ENCODE measurements at regions not wholly inside any gene's neighbourhood (a gene's known extent, or its start where the extent isn't known, plus 50 kb on each side); places are given as distances from the start of the nearest gene placed in this dataset.

GRCh38 chr3:194806991-194807630, 121.4 kb downstream of the FAM43A start:
- no peak for DNase-seq

DNA sequence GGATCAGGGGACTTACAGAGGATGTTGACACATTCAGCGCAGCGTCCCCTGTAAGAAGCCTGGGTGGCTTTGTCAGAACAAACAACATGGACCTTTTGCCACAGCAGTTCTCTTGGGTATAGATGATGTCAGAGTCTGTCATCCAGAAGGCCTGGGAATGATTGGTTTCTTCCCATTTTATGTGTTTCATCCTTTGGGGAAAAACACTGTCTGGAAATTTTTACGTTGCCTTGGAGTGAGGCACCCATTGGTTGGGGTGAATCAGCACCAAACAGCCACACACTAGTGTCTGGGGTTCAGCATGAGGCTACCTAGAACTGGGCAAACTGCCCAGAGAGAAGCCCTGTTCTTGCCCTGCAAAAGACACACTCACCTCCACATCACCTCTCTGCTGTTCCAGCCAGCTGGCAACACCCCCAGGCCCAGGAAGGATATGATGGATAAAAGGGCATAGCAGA, 123.0 kb downstream of the FAM43A start:
- no peak for DNase-seq

GRCh38 chr3:194809382-194809781, 123.7 kb downstream of the FAM43A start:
- no peak for DNase-seq

DNA sequence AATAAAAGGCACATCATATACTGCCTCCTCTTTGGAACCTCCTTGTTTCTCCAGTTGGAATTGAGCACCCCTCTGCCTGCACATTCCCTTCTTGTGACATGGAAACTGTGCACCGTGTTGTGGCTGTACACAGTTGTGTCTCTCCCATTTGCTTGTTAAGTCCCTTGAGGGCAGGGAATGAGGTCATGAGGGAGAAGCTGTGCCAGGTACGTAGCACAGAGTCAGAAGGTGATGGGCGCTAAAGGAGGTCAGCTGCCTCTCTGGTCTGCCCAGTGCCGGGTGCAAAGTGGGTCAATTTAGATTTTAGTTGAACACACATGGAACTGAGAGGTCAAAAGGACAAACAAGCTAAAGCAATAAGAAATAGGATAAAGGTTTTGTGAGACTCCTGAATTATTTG, 124.4 kb downstream of the FAM43A start:
- no peak for DNase-seq

DNA sequence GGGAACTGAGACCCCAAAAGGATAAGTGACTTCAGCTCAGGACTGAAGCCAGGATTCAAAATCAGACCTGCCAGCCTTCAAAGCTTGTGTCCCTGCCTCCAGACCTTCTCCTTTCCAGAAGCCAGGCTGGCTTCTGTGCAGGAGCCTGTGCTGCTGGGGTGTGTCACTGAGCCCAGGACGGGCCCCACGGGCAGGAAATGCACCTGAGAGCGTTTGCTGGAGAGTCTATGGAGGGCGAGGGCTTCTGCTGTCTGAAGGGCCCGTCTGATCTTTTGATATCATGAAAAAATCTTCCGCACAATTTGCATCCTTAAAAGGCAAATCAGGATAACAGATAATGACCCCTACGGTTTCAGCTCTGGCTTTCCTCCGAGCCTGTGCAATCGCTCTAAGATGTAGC, 125.4 kb downstream of the FAM43A start:
- DNase-seq = no peak

GRCh38 chr3:194812176-194812575, 126.5 kb downstream of the FAM43A start:
- DNase-seq = no peak

DNA sequence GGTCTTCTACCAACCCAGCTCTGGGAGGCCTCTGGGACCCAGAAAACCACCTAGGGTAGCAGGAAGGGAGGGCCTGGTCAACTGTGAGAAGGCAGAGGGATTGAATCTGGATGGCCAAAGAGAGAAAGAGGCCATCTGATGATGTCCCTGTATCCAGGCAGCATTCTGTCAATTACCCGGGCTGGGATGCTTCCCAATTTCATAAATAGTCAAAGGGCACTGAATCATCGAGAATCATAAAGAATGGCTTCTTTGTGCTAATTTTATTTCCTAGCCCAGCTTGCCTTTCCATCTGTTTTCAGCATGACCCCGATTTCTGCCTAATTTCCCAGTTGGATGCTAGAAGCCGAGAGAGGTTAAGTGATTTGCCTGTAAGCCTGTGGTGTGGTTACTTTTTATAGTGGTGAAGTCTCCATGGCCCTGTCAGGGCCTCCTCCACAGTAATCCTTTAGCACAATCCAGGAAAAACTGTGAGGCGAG, 129.2 kb downstream of the FAM43A start:
- no peak for DNase-seq

DNA sequence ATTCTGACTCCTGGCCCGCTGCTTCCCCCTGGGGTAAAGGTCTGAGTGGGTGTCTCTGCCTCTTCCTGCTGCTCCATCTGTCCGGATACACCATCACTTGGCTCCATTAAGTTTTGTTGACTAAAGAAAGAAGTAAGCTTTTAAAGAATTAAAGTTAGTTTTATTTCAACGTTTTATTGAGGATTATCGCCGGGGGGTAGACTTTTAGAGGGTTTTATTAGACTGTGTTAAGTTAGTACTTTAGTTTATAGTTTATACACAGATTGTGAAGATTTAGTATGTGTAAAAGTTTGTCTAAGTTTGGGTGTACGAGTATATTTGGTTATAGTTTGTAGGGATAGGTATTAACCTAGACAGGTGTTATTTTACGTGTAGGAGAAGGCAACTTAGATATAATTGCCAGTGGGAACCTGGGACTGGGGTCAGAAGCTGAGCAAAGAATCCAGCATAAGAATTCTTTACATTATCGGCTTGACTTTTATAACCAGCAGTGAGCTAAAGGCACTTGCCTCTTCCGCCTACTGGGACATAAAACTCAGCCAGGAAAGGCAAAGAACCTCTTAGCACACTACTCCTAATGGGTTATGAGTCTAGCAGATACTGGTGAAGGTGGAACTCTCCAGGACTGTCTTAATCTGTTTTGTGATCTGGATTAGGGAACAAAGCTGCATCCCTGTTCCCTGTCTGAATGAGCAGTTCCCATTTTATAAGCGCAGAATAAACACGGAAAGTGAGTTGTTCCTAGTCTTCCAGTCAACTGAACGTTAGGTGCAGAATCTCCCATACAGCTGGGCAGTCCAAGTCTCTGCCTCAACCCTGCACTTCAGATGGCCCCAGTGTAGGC, 131.3 kb downstream of the FAM43A start:
- no peak for DNase-seq

GRCh38 chr3:194817592-194817930, 131.9 kb downstream of the FAM43A start:
- no peak for DNase-seq

GRCh38 chr3:194817936-194818335, 132.3 kb downstream of the FAM43A start:
- DNase-seq = no peak

DNA sequence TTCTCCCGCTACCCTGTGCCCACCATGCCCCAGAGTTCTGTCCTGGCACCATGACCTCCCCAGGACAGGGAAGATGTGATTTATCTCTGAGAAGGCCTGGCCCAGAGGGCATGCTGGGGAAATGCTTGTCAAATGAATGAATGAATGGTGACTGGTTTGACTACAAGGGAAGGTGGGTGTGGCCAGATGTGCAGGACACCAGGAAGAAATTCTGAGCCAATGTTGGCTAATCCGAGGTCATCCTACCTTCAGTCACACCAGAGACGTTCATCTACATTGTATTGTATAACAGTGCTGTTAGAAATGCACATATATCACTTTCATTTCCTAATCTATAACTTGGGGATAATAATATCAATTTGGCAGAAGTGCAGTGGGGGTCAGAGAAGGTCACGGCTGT, 138.4 kb downstream of the FAM43A start:
- DNase-seq = no peak

DNA sequence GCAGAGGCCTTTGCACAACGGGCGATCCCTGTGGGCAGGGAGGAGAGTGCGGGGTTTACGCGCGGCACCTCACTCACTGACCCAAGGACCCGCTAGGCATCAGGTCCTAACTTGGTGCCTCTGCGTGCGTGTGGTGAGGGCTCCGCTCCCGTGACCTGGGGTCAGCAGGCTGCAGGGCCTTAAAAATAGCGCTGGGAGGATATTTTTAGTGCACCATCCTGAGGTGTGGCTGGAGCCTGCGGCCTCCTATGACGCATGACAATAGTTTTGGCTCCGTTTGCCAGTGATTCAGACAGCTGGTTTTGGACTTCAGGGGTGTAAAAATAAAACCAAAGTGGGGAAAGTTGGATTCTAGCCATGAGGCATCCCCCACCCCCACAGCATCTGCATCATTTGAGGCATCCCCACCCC, 139.0 kb downstream of the FAM43A start:
- no peak for DNase-seq

DNA sequence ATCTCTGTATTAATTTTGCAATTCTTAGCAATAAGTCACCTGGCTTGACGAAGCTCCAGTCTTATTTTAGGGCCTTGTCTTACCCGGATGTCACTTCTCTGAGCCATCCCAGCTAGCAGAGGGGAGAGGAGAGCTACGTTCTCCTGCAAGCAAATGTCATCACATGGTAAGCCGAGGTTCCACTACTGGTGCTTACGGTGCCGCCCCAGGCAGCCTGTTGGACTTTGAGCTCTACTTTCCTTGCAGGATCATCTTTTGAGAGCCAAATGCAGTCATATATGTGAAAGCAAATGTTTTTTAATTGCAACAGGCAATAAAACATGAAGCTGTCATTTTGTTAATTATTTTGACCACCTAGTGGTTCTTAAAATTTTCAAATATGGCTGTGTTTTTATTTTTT, 140.9 kb downstream of the FAM43A start:
- DNase-seq = no peak

GRCh38 chr3:194827486-194827885, 141.8 kb downstream of the FAM43A start:
- DNase-seq = no peak

DNA sequence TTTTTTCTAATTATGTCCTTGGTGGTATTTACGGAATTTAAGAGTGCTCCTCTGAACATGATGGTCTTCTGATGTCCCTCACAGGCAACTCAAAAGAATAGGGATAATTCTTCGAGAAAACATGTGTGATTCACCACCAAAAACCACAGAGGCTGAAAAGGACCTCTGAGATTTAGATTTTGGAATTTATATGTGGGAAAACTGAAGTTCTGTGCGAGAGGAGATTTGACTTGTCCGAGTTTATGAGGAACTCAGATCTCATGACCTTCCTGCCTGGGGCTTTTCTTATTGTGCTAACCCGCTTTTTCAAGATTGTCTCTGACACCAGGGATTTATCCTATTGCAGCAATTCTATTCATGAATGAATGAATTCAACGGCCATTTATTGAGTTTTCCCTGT, 142.4 kb downstream of the FAM43A start:
- DNase-seq = no peak

GRCh38 chr3:194828926-194829325, 143.2 kb downstream of the FAM43A start:
- DNase-seq = no peak

DNA sequence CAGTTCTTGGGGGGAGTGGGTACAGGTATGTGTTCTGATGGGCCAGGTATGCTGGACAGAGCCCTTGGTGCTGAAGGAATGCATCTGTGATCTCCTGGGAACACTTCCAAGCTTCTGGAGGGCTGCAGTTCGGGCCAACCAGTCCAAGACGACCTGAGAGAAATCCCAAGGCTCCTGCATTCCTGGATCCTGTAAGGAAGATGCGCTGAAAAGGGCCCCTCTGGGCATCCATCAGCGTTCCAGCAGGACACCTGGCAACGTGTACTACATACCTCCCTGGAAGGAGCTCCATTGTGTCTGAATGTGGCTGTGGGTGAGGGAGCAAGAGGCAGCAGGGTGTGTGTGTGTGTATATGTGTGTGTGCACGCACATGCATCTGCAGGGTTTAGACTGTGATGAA, 144.7 kb downstream of the FAM43A start:
- no peak for DNase-seq

DNA sequence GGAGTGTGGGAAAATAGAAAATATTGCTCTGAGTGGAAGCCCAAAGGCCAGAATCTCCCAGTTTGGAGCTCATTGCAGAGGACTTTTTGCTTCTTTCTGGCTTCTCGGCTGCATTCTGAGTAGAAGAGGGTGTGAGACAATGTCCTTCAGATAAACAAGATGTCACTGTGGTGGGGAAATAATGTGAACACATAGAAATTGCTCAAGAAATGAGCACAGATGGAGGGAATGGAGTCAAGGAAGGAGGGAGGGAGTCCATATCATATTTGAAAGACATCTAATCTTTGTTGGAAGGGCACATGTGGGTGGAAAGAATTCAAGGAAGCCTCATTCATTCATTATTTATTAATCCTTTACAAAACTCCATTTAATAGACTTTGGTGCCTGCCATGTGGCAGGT, 145.3 kb downstream of the FAM43A start:
- no peak for DNase-seq

DNA sequence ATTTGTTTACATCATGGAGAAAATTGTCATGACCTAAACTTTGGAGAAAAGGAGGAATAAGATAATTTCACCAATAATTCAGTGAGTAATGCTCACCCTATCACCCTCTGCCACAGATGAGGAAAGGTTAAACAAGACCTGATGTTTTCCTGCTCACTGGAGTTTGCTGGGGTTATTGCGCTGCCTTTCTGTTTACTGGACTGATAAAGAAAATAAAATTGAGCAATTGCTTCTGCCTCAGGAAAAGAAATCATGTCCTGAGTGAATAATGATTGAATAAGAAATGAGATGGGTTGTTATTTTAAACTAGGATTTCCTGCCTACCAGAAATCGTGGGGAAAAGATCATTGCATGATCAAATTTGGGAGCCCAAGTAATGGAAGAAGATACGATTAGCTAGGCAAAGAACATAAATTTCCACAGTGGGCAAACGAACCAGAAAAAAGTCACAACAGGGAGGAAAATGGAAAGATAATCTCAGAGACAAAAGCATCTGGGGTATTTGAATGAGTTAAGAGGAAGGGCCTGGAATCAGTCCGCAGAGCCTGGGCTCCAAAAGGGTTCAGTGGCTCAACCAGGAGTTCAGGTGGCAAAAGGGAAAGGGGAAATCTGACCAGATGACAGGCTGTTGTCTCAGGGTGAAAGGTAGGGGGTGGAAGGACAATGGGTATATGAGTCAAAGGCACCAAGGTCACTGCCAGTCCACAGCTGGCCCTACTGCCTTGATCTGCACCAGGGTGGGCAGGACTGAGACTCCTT, 146.8 kb downstream of the FAM43A start:
- no peak for DNase-seq

DNA sequence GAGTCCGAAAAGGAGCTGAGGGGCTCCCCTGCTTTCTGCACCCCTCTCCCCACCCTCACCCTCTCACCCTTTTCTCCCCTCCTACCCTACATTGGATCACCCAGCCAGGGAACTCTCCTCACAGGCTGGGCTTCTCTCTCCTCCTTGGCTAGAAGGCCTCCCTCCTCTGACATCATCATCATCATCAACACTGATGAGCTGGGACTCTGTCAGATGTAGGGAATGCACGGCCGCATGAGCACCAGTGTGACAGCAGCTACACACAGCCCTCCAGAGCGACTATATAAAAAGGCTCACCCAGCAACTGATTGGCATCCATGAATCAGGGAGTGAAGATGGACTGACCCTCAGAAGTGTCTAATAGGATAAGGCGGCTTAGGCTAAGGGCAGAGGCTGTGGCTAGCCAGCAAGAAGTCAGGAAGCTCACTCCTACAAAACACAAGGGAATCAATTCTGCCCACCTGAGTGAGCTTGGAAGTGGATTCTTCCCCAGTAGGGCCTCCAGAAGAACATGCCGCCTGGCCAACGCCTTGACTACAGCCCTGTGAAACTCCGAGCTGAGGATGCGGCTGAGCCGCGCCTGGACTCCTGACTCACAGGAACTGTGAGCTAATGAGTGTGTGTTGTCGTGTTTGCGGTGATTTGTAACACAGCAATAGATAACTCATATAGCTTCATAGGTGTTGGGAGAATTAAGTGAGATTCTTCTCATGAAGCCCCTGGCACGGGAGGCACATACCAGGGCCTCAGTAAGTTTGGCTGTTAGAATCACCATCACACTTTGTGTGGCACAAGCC, 147.6 kb downstream of the FAM43A start:
- no peak for DNase-seq

DNA sequence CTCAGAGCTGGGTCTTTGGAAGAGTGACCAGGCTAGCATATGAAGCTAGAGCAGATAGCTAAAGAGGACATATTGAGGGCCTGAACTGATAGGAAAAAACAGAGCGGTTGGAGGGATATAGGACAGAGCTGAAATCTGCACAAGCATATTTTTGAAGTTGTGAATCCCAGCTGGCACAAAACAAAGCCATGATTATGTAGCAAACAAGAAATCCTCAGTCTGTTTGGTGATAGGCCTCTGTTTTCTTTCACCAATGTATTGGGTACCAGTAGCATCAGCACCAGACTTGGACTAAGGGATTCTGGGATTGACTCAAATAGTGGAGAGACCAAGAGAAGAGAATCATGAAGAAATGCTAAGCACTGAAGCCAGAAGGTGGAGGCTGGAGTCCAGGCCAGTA, 151.0 kb downstream of the FAM43A start:
- DNase-seq = no peak

DNA sequence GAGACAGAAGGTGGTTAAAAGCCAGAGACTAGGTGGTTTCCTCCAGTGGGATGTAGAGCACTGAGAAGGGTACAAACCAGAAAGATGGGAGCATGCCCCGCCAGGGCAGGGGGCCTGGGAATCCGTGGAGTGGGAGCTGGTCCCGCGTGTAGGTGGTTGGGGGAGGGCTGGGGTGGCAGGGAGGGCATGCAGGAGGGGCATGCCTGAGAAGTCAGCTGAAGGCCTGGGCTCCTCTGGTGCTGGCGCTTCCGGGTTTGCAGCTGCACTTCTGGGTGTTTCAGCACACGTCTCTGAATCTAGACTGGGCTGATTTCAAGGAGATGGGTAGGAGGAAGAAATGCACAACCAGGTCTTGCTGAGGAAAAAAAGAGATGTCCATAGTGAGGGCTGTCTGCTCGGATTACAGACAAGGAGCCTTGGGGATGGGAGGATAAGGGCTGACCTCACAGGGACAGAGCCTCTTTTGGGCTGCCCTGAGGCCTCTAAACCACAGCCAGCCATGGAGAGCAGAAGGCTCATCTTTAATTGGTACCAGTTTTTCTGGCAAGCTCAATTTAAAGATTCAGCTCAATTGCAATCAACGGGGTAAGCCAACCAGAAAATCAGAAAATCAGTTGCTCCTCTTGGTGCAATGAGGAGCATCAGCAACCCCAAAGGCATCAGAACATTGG, 151.9 kb downstream of the FAM43A start:
- DNase-seq = no peak
